ENCODE measurements at regions not wholly inside any gene's neighbourhood (a gene's known extent, or its start where the extent isn't known, plus 50 kb on each side); places are given as distances from the start of the nearest gene placed in this dataset.

DNA sequence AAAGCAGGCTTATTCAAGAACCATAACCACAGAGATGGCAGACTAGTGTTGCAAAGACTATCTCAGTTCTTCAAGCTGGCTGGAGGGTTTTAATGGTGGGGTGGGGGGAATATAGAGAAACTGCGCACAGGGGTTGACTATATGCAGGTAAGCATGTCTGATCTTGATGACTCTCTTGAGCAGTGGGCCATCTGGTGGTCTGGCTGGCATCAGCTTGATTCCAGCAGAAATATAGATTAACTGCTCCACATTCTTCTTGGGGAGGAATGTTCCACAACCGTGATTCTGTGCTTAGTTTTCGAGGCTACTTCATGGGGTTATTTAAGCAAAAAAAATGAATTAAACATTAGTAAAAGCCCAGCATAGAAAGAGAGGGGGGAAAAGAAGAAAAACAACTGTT, 158.8 kb upstream of the PGR start:
- TF ChIP-seq CTCF (IDR thresholded peaks at IDR 0.05) = no peak
- no peak for TF ChIP-seq EP300 (IDR thresholded peaks at IDR 0.05)
- no peak for TF ChIP-seq POLR2A (IDR thresholded peaks at IDR 0.05)

Measured in ovary (tissue), 3 donors.